Embryonic facial prominence (tissue), 1 donor: ENCODE measurements at regions not wholly inside any gene's neighbourhood (a gene's known extent, or its start where the extent isn't known, plus 50 kb on each side); places are given as distances from the start of the nearest gene placed in this dataset.
A peak's percentile ranks its signal among the peaks of the same experiment; 100 is the strongest.

ENCODE experiments used
- DNase-seq: peaks from one replicate; pipeline ENCODE4 v3.0.0-alpha.2; 2016; ENCODE audit errors: extremely low spot score

DNA sequence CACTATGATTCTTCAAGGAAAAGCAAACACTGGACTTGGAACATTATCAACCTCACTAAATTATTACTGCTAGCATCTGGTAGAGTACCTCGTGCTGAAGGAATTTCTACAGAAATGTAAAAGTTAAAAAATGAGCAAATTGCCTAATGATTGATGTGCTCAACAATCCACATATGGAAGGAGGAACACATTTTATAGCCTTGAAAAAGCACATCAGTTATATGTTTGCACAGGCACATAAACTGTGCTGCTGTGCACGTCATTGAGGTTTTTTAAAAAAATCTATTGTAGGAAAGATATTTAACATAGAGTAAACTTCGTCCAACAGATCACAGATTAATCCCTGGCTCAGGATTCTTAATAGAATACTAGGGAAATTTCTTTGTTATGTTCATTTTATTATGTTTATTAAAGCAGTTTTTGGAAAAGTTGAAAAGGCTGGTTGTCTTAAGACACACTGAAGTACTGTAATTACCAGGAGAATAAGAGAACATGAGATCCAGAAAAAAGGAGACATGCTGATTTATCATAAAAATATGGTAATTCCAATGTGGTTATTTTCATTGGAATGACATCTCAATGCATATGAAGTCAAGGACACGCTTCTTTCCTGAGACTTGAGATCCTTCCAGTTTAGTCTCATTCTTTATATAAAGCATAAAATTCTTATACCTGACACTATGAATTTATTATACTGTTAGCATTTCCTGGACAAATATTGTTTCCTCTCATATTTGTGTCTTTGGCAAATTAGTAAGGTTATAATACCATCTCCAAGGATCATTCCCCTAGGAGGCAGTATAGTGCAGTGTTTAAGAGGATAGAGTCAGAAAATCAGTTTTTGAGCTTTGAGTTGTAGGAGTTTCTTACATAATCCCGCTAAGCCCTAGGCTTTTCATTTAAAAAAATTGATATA lies 511.1 kb downstream of the TENT5A start:
- no peak for DNase-seq

DNA sequence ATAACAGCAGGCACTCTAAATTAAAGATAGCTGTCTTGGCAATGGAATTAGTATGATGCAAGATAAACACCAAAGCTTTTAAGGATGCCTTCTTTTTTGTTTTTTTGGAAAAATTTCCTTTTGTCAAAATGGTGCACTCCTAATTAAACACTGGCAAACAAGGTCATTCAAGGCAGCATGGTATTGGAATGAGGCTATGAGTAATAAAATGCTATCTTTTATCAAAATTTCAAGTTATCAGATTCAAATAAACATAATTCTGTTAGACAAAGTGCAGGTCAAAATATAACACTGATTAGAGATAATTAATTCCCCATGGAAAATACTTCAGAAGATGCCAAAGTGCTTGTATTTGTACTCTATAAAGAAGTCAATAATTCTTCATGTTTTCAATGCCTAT lies 514.1 kb downstream of the TENT5A start:
- no peak for DNase-seq

DNA sequence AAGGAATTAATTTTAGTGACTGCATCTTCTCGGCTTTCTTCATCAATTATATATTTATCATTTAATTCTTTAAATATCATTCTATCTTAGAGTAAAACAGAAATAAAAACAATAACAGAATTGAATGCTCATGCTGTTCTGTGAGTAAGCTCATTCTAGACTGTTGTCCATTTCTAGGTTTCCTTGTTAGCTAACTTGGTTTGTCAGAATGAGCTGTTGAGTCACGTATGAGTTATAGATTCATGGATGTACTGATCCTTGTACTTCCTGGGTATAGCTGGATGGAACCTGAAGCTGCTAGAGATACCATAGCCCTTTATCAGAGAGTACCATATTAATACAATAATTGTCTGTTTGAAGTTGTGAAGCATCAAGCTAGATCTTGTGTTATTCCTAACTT lies 515.3 kb downstream of the TENT5A start:
- DNase-seq, result no peak

DNA sequence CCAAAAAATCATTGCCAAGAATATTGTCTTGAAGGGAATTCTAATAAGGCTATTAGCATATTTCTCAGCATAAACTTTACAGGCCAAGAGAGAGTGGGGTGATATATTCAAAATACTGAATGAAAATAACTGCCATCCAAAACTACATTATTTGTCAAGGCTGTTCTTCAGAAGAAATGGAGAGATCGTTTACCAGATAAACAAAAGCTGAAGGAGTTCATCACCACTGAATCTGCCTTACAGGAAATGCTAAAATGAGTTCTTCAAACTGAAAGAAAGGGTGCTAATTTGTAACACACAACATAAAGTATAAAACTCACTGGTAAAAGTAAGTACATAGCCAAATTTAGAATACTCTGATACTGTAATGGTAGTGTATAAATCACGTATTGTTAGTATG lies 517.0 kb downstream of the TENT5A start:
- DNase-seq, result no peak

DNA sequence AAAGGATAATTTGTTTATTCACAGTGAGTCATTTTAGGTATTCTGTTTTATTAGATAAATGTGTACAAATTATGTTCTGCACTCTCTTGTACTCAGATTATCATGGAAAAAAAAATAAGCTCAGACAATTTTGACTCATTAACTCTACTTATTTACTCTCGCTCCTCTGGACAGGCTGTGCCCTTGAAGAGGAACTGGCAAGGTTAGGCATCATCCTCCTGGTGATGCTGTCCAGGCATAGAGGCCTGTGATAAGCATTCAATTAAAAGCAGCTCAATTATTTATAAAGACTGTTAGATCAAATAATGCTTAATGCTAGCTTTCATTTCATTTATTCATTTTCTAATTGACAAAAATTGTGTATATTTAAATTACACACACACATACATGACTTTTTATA lies 518.5 kb downstream of the TENT5A start:
- no peak for DNase-seq

DNA sequence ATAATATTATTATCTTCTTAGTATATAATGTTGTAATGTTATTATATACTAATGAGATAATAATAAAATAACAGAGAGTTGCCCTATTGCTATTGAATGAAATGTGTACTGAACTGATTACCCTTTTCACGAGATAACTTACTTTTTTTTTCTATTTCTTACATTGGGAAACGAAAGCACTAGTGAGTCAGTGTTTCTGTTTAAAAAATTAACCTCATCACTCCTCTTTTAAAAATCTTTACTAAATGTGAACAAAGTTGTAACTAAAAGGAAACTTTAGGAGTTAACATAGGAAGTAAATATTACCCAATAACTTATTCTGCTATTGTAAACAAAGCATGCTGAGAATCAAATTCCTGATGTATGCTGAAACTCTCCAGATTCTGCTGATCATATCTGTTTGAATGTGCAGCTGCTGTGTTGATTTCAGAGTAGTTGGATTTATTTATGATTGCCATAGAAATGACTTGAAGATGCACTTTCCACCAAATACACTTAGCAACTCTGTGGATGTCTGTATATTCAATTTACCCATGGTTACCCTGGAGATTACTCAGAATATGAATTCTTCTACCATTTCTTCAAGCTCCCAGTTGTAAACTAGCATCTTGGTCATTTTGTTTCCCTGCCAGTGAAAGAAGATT lies 523.4 kb downstream of the TENT5A start:
- no peak for DNase-seq

DNA sequence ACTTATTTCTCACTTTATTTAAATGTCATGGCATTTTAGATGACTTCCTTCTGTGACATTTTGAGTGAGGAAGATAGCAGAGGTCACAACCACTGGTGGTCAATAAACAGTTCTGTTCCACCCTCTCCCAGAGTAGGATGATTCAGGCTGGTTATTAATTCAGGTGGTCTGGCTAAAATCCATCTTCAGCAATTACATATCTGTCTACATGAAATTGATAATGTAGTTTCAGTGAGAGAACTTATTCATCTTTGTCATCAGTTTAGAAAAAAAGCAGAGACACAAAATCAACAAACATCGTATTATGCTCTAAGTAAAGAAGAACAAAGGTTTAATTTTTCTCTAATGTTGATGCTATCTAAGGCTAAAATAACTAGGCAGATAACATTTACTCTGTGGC lies 525.5 kb downstream of the TENT5A start:
- DNase-seq, result no peak

DNA sequence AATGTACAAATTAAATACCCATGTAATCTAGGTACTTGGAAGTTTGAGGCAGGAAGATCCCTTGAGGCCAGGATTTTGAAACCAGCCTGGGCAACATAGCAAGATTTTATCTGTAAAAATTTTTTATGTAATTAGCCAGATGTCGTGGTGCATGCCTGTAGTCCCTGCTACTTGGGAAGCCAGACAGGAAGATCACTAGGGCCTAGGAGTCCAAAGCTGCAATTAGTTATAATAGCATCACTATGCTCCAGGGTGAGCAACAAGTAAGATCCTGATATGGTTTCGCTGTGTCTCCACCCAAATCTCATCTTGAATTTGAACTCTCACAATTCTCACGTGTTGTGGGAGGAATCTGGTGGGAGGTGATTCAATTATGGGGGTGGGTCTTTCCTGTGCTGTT lies 535.8 kb downstream of the TENT5A start:
- DNase-seq, result no peak

DNA sequence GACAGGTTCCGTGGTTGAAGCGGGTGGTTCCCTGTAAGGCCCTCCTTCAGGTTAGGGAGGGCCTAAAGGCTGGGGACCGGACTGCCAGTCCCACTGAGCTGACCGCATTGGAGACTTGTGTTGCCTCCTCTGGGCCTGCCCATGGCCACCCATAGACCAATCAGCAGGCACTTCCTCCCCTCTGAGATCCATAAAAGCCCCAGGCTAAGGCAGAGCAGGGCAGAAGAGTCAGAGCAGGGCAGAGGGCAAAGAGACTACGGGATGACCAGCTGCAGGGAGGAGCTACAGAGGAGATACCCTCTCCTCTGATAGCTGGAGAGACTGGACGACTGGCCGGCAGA lies 537.4 kb downstream of the TENT5A start:
- no peak for DNase-seq

DNA sequence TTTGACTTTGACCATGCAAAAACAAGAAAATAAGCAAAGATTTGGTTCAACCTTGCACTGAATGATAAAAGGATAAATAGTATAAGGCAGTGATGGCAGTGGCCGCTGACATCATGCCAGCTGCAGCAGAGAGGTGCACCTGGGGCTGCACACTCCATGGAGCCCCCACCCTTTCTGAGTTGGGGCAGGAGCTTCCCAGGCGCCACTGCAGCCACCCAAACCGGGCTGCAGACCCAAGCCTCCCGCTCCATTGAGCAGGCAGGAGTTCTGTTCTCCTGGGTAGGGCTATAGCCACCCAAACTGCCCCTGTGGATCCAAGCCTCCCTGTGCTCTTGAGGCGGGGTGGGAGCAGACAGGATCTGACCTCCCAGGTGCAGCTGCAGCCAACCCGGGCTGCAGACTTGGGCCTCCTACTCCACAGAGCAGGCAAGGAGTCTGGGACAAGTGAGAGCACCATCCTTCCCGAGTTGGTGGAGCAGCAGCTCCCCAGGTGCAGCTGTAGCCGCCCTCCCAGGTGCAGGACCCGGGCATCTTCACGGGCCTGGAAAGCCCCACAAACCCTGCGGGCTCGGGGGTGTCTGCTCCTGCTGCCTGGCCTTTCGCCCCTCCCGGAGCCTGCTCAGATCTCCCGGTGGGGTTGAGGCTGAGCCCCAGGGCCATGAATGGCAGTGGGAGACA lies 537.9 kb downstream of the TENT5A start:
- no peak for DNase-seq

DNA sequence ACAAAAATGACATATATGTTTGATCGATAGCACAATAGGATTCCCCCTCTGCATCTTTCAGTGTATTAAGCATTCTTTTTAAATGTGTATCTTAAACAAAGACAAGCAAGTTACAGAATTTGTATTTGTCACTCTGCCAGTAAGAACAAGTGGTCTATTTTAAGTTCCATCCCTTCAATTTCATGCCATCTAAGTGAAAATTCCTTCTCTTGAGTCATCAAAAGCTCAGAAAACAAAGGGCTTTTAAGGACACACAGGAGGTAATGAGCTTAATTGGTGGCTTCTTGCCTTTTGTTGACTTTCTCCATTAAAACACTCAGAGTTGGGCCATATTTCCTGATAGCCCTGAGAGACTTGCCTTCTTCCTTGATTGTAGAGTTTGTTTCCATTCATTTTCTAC lies 547.8 kb downstream of the TENT5A start:
- no peak for DNase-seq

DNA sequence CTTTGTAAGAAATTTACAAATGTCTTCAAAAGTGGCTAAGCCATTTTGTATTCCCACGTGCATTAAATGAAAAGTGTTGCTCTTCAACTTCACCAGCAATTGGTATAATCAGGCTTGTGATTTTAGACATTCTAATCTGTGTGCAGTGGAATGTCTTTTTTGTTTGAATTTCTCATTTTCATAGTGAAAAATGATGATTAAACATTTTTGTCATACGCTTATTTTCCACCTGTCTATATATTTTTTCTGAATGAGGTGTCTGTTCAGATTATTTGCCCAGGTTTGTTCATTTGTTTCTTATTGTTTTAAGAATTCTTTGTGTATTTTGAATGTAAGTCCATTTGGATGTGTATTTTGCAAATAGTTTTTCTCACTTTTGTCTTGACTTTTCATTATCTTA lies 558.1 kb downstream of the TENT5A start:
- no peak for DNase-seq

DNA sequence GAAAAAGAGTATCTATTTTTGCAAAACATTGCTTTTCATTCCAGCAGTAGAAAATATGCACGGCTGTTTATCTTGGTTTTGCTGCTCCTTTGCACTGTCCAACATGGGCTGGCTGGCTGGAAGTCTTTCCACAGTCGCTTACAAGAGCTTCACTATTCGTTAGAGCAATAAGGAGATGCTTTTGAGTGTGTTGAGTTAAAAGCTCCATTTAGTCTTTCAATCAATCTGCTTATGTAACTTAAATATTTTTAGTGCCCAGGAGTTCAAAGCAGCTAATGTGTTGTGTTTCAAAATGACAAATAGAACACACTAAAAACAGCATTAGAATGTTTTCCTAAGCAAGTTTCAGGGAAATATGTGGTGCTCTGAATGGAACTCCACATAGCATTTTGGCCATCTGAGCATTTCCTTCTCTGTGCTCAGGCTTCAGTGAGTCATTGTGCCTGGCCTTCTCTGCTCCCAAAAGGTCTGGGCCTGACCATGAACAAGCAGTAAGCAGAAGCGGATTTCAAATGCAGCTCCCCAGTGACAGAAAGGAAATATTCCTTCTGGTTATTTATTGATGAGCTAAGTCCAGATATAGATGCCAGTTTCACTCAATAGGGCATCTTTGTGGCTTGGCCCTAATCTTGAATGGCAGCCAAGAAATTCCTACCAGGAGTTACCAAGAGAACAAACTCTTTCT lies 580.3 kb downstream of the TENT5A start:
- DNase-seq, result no peak

DNA sequence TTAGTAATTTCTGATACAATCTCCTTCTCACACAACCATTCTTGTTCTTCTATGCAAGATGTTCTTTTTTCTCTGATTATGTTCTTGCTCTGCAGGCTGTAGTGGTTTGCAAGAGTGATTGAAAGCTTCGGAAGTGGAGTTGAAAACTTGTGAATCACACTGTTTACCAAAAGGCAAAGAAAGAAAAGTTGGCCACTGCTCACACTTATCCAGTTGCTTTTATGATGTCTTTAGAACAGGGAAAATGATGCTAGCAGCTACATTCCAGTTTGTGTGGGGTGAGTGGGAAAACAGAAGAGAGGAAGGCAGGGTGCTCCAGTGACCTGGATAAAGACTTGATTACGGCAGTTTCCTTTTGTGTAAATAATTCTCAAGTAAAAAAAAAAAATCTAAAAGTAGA lies 583.3 kb downstream of the TENT5A start:
- no peak for DNase-seq

DNA sequence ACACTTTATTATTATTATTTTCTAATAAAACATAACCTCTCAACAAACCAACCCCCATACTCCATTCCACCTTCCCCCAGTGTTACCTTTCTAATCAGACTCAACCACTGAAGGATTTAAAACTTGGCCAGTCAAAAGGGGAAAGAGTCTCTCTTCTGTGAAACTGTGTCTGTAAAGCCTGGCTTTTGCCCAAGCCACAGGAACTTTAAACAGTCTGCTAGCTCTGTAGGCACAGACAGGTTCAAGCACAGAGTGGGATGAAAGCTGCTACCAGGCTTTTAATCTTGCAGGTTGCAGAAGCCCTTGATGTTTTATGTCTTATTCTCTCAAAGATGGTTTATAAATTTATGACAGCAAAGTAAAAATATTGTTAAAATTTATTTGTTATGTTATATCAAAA lies 585.7 kb downstream of the TENT5A start:
- no peak for DNase-seq

DNA sequence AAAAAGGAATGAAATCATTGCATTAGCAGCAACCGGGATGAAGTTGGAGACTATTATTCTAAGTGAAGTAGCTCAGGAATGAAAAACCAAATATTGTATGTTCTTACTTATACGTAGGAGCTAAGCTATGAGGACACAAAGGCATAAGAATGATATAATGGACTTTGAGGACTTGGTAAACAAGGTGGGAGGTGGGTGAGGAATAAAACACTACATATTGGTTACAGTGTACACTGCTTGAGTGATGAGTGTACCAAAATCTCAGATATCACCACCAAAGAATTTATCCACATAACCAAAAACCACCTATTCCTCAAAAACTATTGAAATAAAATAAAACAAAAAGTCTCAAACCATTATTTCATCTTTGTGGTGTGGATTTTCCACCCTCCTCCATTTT lies 593.5 kb downstream of the TENT5A start:
- no peak for DNase-seq

DNA sequence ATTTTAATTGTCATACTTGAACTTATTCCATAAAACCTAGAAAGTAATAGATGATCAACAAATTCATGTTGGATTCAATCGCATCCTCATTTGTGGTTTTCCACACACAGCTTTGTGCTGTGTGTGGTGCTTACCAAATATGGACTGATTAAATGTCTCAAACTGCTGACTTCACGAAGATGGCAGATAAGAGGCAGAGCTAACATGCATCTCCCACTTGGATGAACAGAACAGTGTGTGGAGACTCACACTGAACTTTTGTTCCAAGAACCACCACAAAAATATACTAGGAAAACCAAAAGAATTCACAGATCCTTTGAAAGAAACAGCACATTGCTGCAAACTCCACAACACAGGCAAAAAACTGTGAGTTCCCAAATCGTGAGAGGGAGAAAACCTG lies 603.7 kb downstream of the TENT5A start:
- no peak for DNase-seq

DNA sequence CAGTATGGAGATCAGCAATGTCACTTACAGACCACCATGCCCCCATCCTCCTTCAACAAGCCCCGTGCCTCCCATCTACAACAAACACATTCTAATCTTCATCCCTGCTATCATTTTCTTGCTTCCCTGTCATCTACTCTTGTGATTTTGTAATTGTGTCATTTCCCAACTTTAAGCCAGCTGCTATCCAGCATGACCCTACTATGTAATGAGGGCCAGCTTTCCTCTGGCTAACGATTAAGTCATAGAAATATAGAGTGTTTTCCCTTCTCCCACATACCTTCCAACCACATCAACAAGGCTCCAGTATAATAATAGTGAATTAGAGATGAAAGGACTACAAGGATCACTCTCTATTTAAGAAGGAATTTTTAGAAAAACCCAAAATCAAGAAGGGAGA lies 607.0 kb downstream of the TENT5A start:
- no peak for DNase-seq

DNA sequence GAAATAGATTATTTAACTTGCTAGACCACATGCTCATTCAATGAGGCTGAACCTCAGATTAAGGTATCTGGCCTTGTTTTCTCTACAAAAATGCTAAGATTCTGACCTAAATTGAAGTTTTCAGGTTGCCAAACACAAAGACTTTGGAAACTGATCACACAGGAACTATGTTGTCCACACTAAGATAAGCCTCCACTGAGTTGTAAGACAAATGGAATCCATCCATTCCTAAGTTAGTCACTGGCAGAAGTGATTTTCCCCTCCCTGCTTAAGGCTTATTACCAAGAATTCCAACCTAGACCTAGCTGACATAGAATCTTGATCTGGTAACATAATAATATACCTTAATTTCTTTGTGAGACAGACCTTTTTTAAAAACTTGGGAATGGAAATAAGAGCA lies 608.1 kb downstream of the TENT5A start:
- no peak for DNase-seq

DNA sequence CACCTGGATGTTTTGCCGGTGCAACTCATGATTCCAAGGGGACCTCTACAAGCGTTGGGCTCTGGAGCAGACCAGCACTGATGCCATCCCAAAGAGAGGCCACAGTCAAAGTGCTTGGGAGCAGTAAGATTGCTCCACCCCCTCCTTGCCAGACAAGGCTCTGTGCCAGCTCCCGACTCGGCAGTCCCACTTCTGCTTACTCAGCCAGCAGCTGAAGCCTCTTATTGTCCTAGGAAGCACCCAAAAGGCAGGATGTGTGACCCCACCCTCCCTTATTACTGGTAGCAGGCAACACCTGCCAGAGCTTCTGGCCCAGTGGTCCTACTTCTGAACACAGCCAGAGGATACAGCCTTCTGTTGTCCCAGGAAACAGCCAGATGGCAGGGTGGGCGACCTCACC lies 614.2 kb downstream of the TENT5A start:
- DNase-seq, result no peak

DNA sequence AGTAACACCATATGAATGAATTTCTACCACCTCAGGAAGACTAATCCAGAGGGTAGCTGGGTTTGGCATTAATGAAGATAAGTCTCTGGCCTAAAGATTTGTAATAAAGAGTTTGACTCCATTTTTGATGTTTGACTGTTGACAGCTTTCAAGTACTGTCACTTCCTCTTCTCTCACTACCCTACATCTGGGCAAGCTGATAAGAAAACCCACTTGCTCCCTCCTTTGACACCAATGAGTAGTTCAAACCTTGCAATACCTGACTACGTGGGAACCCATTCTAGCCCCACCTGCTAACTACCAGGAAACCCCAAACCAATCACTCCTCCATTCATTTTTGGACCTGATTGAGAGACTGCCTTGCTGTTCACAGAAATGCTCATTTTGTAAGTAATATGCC lies 621.5 kb downstream of the TENT5A start:
- DNase-seq, result no peak

DNA sequence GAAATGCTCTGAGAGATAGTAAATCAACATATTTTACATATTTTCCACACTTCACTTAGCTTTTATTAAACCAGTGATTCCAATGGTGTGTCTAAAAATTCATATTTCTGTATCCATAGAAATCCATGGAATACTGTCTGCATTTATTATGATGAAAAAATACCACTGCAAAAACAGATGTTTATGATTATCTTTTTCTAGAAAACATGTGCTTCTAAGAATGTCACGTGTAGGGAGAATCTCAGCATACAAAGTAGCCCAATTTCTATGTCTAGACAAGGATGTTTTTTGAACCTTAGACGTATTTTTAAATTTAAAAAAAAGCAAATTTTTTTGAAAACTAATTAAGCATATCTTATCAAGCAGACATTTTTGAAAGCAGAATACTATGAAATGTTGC lies 622.4 kb downstream of the TENT5A start:
- peak; percentile 27 for DNase-seq
